ENCODE measurements at regions not wholly inside any gene's neighbourhood (a gene's known extent, or its start where the extent isn't known, plus 50 kb on each side); places are given as distances from the start of the nearest gene placed in this dataset.

- TF ChIP-seq CTCF (conservative IDR thresholded peaks at IDR 0.05; ENCODE audit: low read length) (peak; percentile 42; the same call in 1 of the 2 replicates), EZH2phosphoT487 (IDR thresholded peaks at IDR 0.05; ENCODE audit: borderline replicate concordance, low read depth, low read length) (no peak)
These were observed 64.7 kb upstream of the NTRK3 start for GRCh38 chr15:88321271-88321670.

Measured in OCI-LY7 (cell line).